Common myeloid progenitor, CD34-positive (primary cell): ENCODE measurements at regions not wholly inside any gene's neighbourhood (a gene's known extent, or its start where the extent isn't known, plus 50 kb on each side); places are given as distances from the start of the nearest gene placed in this dataset.

Experiments used
- CTCF ChIA-PET: fragments of 350-600 bp; sonication (Branson Sonifier 250); formaldehyde crosslinking; loops from one replicate; lab custom pipeline; 2021; ENCODE audit warnings: antibody characterized with exemption; lab: Charles Lee
- POLR2A ChIA-PET: fragments of 350-600 bp; sonication (Branson Sonifier 250); formaldehyde crosslinking; loops from one replicate; lab custom pipeline; 2021; ENCODE audit warnings: antibody characterized with exemption; lab: Charles Lee
- DNase-seq, 3 donors: peaks; one replicate each; pipeline versions ENCODE4 v3.0.0 to v3.0.0-alpha.2; 2013
- H3K27ac ChIP-seq, 2 experiments: 1 replicate in 1 of 2; 2 replicates in 1 of 2; pipeline ENCODE4 v1.7.0; 2013; ENCODE audit warnings: inconsistent platforms in 2 of 2, low read length in 2 of 2, mild to moderate bottlenecking in 2 of 2, low read depth in 1 of 2, moderate library complexity in 1 of 2; ENCODE audit not compliant: severe bottlenecking in 2 of 2, insufficient read depth in 1 of 2, poor library complexity in 1 of 2
- H3K27me3 ChIP-seq, 5 experiments: replicated peaks in 2 of 5; 1 replicate in 3 of 5; 2 replicates in 2 of 5; pipeline versions ENCODE4 v1.6.1 to v1.7.0; 2013; ENCODE audit warnings: low read length in 4 of 5, mild to moderate bottlenecking in 2 of 5, moderate library complexity in 2 of 5, inconsistent platforms in 1 of 5; ENCODE audit not compliant: insufficient read depth in 5 of 5, control insufficient read depth in 4 of 5
- H3K36me3 ChIP-seq, 4 experiments: 1 replicate in 2 of 4; 2 replicates in 2 of 4; pipeline versions ENCODE4 v1.6.1 to v1.7.0; 2013; ENCODE audit warnings: low read length in 3 of 4, control low read depth in 1 of 4, mild to moderate bottlenecking in 1 of 4; ENCODE audit not compliant: control insufficient read depth in 4 of 4, insufficient read depth in 4 of 4
- H3K4me1 ChIP-seq, 4 experiments: 1 replicate in 3 of 4; 2 replicates in 1 of 4; pipeline versions ENCODE4 v1.6.1 to v1.7.1; 2013; ENCODE audit warnings: low read length in 3 of 4, mild to moderate bottlenecking in 3 of 4, control low read depth in 1 of 4, inconsistent platforms in 1 of 4, moderate library complexity in 1 of 4; ENCODE audit not compliant: control insufficient read depth in 4 of 4, insufficient read depth in 4 of 4; ENCODE audit errors: control extremely low read depth in 1 of 4
- H3K4me3 ChIP-seq, 7 experiments: 1 replicate in 4 of 7; 2 replicates in 3 of 7; pipeline versions ENCODE4 v1.5.1 to v1.7.0; 2013; ENCODE audit warnings: mild to moderate bottlenecking in 7 of 7, low read length in 6 of 7, moderate library complexity in 6 of 7, inconsistent platforms in 2 of 7, low read depth in 2 of 7, control low read depth in 1 of 7; ENCODE audit not compliant: insufficient read depth in 4 of 7, control insufficient read depth in 1 of 7; ENCODE audit errors: extremely low read depth in 1 of 7
- H3K9me3 ChIP-seq, 5 experiments: 1 replicate in 4 of 5; 2 replicates in 1 of 5; pipeline versions ENCODE4 v1.6.1 to v1.7.1; 2013; ENCODE audit warnings: low read length in 4 of 5, mild to moderate bottlenecking in 2 of 5, inconsistent platforms in 1 of 5, low read depth in 1 of 5, moderate library complexity in 1 of 5; ENCODE audit not compliant: control insufficient read depth in 4 of 5, insufficient read depth in 2 of 5; ENCODE audit errors: control extremely low read depth in 1 of 5
- WGBS: methylation state at CpG from one replicate; pipeline ENCODE4 v1.1.5; 2013; ENCODE audit not compliant: insufficient coverage; 5-methylcytosine and 5-hydroxymethylcytosine counted together

GRCh38 chr15:29563112-29563511 lies 259.2 kb downstream of the TJP1 start:
- POLR2A ChIA-PET, result interaction anchor here (1.0 kb wide), 1 partner anchor 11 kb away, joined by 3 read pairs; no protein-coding TSS in a partner anchor
- no peak overlapping the region for H3K27ac ChIP-seq
- no peaks in the 10 kb centered on the region for H3K9me3 ChIP-seq
- peaks cover 2 to 30% (median 10%) of the 10 kb centered on the region in 5 experiments for H3K27me3 ChIP-seq
- H3K36me3 ChIP-seq, result no peaks in the 10 kb centered on the region
- no peak overlapping the region for H3K4me3 ChIP-seq
- DNase-seq, result no peak
- no peaks in the 10 kb centered on the region for H3K4me1 ChIP-seq
- CTCF ChIA-PET, result no interaction called here

GRCh38 chr15:29560896-29561295 lies 261.4 kb downstream of the TJP1 start:
- H3K4me3 ChIP-seq, result no peak overlapping the region
- H3K36me3 ChIP-seq, result no peaks in the 10 kb centered on the region
- H3K4me1 ChIP-seq, result no peaks in the 10 kb centered on the region
- peaks cover 0 to 17% (median 6%) of the 10 kb centered on the region in 5 experiments for H3K27me3 ChIP-seq
- ChIA-PET CTCF (no interaction called here), POLR2A (no interaction called here)
- no peak overlapping the region for H3K27ac ChIP-seq
- H3K9me3 ChIP-seq, result no peaks in the 10 kb centered on the region
- WGBS, result no CpG with 5 or more reads among the region's 2 CpGs
- DNase-seq, result no peak

GRCh38 chr15:29558261-29558660 lies 264.0 kb downstream of the TJP1 start:
- WGBS, result 92% methylated on average over 8 of the region's 9 CpGs
- DNase-seq, result no peak
- CTCF ChIA-PET, result no interaction called here

GRCh38 chr15:29557171-29557570 lies 265.1 kb downstream of the TJP1 start:
- ChIA-PET CTCF (no interaction called here), POLR2A (no interaction called here)
- no peak for DNase-seq
- WGBS, result 87% methylated on average over 5 of the region's 6 CpGs
- no peaks in the 10 kb centered on the region for H3K36me3 ChIP-seq
- H3K9me3 ChIP-seq, result no peaks in the 10 kb centered on the region
- peaks cover 0 to 7% (median 0%) of the 10 kb centered on the region in 5 experiments for H3K27me3 ChIP-seq
- no peak overlapping the region for H3K4me3 ChIP-seq
- H3K4me1 ChIP-seq, result no peaks in the 10 kb centered on the region
- H3K27ac ChIP-seq, result no peak overlapping the region

More at GRCh38 chr15:29558261-29558660, 264.0 kb downstream of the TJP1 start:
- no peaks in the 10 kb centered on the region for H3K36me3 ChIP-seq
- H3K27me3 ChIP-seq, result peaks cover 0 to 9% (median 2%) of the 10 kb centered on the region in 5 experiments
- H3K4me1 ChIP-seq, result no peaks in the 10 kb centered on the region
- H3K4me3 ChIP-seq, result no peak overlapping the region
- POLR2A ChIA-PET, result no interaction called here
- H3K27ac ChIP-seq, result no peak overlapping the region
- H3K9me3 ChIP-seq, result no peaks in the 10 kb centered on the region

- Histone ChIP-seq H3K9me3 (no peaks in the 10 kb centered on the region), H3K4me1 (no peaks in the 10 kb centered on the region), H3K36me3 (no peaks in the 10 kb centered on the region), H3K4me3 (no peak overlapping the region), H3K27ac (no peak overlapping the region), H3K27me3 (peaks cover 0 to 6% (median 0%) of the 10 kb centered on the region in 5 experiments)
- POLR2A ChIA-PET, result no interaction called here
- CTCF ChIA-PET, result no interaction called here
- 98% methylated on average over 3 of the region's 4 CpGs for WGBS
- DNase-seq, result no peak
Measured at GRCh38 chr15:29556380-29556779, 265.9 kb downstream of the TJP1 start.

- no peak overlapping the region for H3K4me3 ChIP-seq
- H3K4me1 ChIP-seq, result no peaks in the 10 kb centered on the region
- no peaks in the 10 kb centered on the region for H3K36me3 ChIP-seq
- H3K9me3 ChIP-seq, result no peaks in the 10 kb centered on the region
- POLR2A ChIA-PET, result no interaction called here
- H3K27me3 ChIP-seq, result peaks cover 0 to 6% (median 0%) of the 10 kb centered on the region in 5 experiments
- 71% methylated on average over 3 of the region's 4 CpGs for WGBS
- no peak for DNase-seq
- no peak overlapping the region for H3K27ac ChIP-seq
- CTCF ChIA-PET, result no interaction called here
Measured at GRCh38 chr15:29554531-29554930, 267.7 kb downstream of the TJP1 start.

- 92% methylated on average over 5 of the region's 5 CpGs for WGBS
- Histone ChIP-seq H3K4me1 (no peaks in the 10 kb centered on the region), H3K27ac (no peak overlapping the region), H3K27me3 (peaks cover 0 to 2% (median 0%) of the 10 kb centered on the region in 5 experiments), H3K36me3 (no peaks in the 10 kb centered on the region), H3K4me3 (no peak overlapping the region), H3K9me3 (peaks cover 0 to 6% (median 0%) of the 10 kb centered on the region in 5 experiments)
- ChIA-PET POLR2A (no interaction called here), CTCF (no interaction called here)
- no peak for DNase-seq
Measured at GRCh38 chr15:29550834-29551465, 271.3 kb downstream of the TJP1 start.
